UCSD-AML1 (cell line): ENCODE measurements at regions not wholly inside any gene's neighbourhood (a gene's known extent, or its start where the extent isn't known, plus 50 kb on each side); places are given as distances from the start of the nearest gene placed in this dataset.

Source experiments
- DNase-seq: peaks from one replicate; lab custom pipeline; 2025; ENCODE audit not compliant: unreplicated experiment; lab: John Stamatoyannopoulos, UW

- DNase-seq: no peak
Measured at GRCh38 chr13:29959086-29959485, 108.7 kb upstream of the UBL3 start.

- DNase-seq: no peak
Measured at GRCh38 chr13:29958476-29958875, 108.1 kb upstream of the UBL3 start.

- no peak for DNase-seq
Measured at GRCh38 chr13:29957320-29957719, 106.9 kb upstream of the UBL3 start.

GRCh38 chr13:29956853-29957252, 106.4 kb upstream of the UBL3 start:
- no peak for DNase-seq

- no peak for DNase-seq
Measured at GRCh38 chr13:29955137-29955650, 104.8 kb upstream of the UBL3 start.

GRCh38 chr13:29954082-29955028, 103.9 kb upstream of the UBL3 start:
- DNase-seq: no peak

GRCh38 chr13:29953542-29953941, 103.1 kb upstream of the UBL3 start:
- no peak for DNase-seq

- no peak for DNase-seq
Measured at GRCh38 chr13:29952245-29952644, 101.8 kb upstream of the UBL3 start.

GRCh38 chr13:29948791-29949190, 98.4 kb upstream of the UBL3 start:
- DNase-seq: no peak

GRCh38 chr13:29948244-29948643, 97.8 kb upstream of the UBL3 start:
- no peak for DNase-seq

GRCh38 chr13:29947839-29948238, 97.4 kb upstream of the UBL3 start:
- no peak for DNase-seq

- DNase-seq: no peak
Measured at GRCh38 chr13:29946093-29946492, 95.7 kb upstream of the UBL3 start.

GRCh38 chr13:29943686-29944085, 93.3 kb upstream of the UBL3 start:
- no peak for DNase-seq

- no peak for DNase-seq
Measured at GRCh38 chr13:29943273-29943672, 92.9 kb upstream of the UBL3 start.

- DNase-seq: no peak
Measured at GRCh38 chr13:29940715-29941114, 90.3 kb upstream of the UBL3 start.

GRCh38 chr13:29939158-29939557, 88.7 kb upstream of the UBL3 start:
- DNase-seq: no peak

GRCh38 chr13:29937841-29938240, 87.4 kb upstream of the UBL3 start:
- DNase-seq: no peak

- DNase-seq: no peak
Measured at GRCh38 chr13:29937379-29937778, 87.0 kb upstream of the UBL3 start.

- DNase-seq: no peak
Measured at GRCh38 chr13:29936956-29937355, 86.5 kb upstream of the UBL3 start.

- peak; percentile 24 for DNase-seq
Measured at GRCh38 chr13:29936051-29936813, 85.8 kb upstream of the UBL3 start.

- peak; percentile 24 for DNase-seq
Measured at GRCh38 chr13:29935309-29935981, 85.0 kb upstream of the UBL3 start.
